ENCODE measurements at regions not wholly inside any gene's neighbourhood (a gene's known extent, or its start where the extent isn't known, plus 50 kb on each side); places are given as distances from the start of the nearest gene placed in this dataset.

GRCh38 chr4:38242101-38242500 lies 281.9 kb downstream of the PTTG2 start (continued):
- TF ChIP-seq, protein P1, sequence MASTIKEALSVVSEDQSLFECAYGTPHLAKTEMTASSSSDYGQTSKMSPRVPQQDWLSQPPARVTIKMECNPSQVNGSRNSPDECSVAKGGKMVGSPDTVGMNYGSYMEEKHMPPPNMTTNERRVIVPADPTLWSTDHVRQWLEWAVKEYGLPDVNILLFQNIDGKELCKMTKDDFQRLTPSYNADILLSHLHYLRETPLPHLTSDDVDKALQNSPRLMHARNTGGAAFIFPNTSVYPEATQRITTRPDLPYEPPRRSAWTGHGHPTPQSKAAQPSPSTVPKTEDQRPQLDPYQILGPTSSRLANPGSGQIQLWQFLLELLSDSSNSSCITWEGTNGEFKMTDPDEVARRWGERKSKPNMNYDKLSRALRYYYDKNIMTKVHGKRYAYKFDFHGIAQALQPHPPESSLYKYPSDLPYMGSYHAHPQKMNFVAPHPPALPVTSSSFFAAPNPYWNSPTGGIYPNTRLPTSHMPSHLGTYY (CRISPR knock-in tag; IDR thresholded peaks at IDR 0.05) = no peak

DNA sequence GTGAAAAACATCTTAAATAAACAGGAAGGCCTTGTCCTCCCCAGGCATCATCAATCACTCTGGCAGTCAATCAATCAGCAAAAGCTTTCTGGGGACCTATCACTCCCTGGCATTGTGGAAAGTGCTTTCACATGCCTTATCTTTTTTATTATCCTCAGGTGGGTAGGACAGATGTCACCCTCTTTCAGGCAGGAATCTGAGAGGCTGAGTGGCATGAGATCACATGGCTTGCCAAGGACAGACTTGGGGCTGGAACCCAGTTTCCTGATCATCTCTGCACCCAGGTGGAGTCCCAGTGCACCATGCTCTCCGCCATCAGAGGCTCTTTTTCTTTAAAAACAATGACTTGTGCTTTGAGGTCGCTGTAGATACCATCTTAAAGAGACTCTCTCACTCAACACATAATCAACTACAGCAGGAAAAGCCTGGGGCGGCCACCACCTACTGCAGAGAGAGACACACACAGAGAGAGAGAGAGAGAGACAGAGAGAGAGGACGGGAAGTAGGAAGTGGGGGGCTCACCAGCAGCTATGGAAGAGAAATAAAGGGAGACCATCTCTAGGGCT lies 282.7 kb downstream of the PTTG2 start:
- Mint-ChIP-seq H3K4me3 (no peak overlapping the region), H3K27me3 (ENCODE audit: low read depth) (no peaks in the 10 kb centered on the region; the same call in 1 of the 2 replicates), H3K4me1 (no peaks in the 10 kb centered on the region), H3K27ac (no peak overlapping the region), H3K9me3 (peaks cover 11% of the 10 kb centered on the region), H3K36me3 (no peaks in the 10 kb centered on the region)
- DNase-seq (ENCODE audit: low spot score) (no peak), ATAC-seq (no peak)
- ChIA-PET POLR2A (no interaction called here), CTCF (no interaction called here)
- no peak for TF ChIP-seq E2F1 (CRISPR knock-in tag; IDR thresholded peaks at IDR 0.05)
- TF ChIP-seq ELF4 (CRISPR knock-in tag; IDR thresholded peaks at IDR 0.05; ENCODE audit: low read depth) = no peak
- TF ChIP-seq ZNF423 (CRISPR knock-in tag; IDR thresholded peaks at IDR 0.05) = no peak
- TF ChIP-seq PRRX2 (CRISPR knock-in tag; IDR thresholded peaks at IDR 0.05) = no peak
- TF ChIP-seq, protein P2, sequence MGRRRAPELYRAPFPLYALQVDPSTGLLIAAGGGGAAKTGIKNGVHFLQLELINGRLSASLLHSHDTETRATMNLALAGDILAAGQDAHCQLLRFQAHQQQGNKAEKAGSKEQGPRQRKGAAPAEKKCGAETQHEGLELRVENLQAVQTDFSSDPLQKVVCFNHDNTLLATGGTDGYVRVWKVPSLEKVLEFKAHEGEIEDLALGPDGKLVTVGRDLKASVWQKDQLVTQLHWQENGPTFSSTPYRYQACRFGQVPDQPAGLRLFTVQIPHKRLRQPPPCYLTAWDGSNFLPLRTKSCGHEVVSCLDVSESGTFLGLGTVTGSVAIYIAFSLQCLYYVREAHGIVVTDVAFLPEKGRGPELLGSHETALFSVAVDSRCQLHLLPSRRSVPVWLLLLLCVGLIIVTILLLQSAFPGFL (CRISPR knock-in tag; IDR thresholded peaks at IDR 0.05; ENCODE audit: borderline replicate concordance) = no peak
- TF ChIP-seq, protein P3, sequence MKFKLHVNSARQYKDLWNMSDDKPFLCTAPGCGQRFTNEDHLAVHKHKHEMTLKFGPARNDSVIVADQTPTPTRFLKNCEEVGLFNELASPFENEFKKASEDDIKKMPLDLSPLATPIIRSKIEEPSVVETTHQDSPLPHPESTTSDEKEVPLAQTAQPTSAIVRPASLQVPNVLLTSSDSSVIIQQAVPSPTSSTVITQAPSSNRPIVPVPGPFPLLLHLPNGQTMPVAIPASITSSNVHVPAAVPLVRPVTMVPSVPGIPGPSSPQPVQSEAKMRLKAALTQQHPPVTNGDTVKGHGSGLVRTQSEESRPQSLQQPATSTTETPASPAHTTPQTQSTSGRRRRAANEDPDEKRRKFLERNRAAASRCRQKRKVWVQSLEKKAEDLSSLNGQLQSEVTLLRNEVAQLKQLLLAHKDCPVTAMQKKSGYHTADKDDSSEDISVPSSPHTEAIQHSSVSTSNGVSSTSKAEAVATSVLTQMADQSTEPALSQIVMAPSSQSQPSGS (CRISPR knock-in tag; IDR thresholded peaks at IDR 0.05; ENCODE audit: borderline replicate concordance, low read depth) = no peak
- TF ChIP-seq RELA (CRISPR knock-in tag; IDR thresholded peaks at IDR 0.05; ENCODE audit: borderline replicate concordance) = no peak
- TF ChIP-seq EMX1 (CRISPR knock-in tag; IDR thresholded peaks at IDR 0.05) = no peak
- TF ChIP-seq ZNF425 (CRISPR knock-in tag; conservative IDR thresholded peaks at IDR 0.05) = no peak
- TF ChIP-seq CBFB (CRISPR knock-in tag; IDR thresholded peaks at IDR 0.05; ENCODE audit: low read depth) = no peak
- TF ChIP-seq, protein P4, sequence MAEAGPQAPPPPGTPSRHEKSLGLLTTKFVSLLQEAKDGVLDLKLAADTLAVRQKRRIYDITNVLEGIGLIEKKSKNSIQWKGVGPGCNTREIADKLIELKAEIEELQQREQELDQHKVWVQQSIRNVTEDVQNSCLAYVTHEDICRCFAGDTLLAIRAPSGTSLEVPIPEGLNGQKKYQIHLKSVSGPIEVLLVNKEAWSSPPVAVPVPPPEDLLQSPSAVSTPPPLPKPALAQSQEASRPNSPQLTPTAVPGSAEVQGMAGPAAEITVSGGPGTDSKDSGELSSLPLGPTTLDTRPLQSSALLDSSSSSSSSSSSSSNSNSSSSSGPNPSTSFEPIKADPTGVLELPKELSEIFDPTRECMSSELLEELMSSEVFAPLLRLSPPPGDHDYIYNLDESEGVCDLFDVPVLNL (CRISPR knock-in tag; IDR thresholded peaks at IDR 0.05; ENCODE audit: borderline replicate concordance, low read depth) = no peak
- no peak for TF ChIP-seq FOXP4 (CRISPR knock-in tag; IDR thresholded peaks at IDR 0.05)
- no peak for TF ChIP-seq ATF1 (CRISPR knock-in tag; IDR thresholded peaks at IDR 0.05)
- no peak for TF ChIP-seq JAZF1 (CRISPR knock-in tag; IDR thresholded peaks at IDR 0.05)
- TF ChIP-seq, protein P5, sequence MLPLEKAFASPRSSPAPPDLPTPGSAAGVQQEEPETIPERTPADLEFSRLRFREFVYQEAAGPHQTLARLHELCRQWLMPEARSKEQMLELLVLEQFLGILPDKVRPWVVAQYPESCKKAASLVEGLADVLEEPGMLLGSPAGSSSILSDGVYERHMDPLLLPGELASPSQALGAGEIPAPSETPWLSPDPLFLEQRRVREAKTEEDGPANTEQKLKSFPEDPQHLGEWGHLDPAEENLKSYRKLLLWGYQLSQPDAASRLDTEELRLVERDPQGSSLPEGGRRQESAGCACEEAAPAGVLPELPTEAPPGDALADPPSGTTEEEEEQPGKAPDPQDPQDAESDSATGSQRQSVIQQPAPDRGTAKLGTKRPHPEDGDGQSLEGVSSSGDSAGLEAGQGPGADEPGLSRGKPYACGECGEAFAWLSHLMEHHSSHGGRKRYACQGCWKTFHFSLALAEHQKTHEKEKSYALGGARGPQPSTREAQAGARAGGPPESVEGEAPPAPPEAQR (CRISPR knock-in tag; IDR thresholded peaks at IDR 0.05) = no peak
- TF ChIP-seq GTF2I (CRISPR knock-in tag; conservative IDR thresholded peaks at IDR 0.05) = no peak
- TF ChIP-seq TP53 (CRISPR knock-in tag; IDR thresholded peaks at IDR 0.05) = no peak
- no peak for TF ChIP-seq NR1H2 (CRISPR knock-in tag; IDR thresholded peaks at IDR 0.05)
- no peak for TF ChIP-seq TEAD4 (CRISPR knock-in tag; IDR thresholded peaks at IDR 0.05)
- no peak for TF ChIP-seq GRHL2 (CRISPR knock-in tag; IDR thresholded peaks at IDR 0.05; ENCODE audit: insufficient replicate concordance, severe bottlenecking)
